Endodermal cell (in vitro differentiated cells): ENCODE measurements at regions not wholly inside any gene's neighbourhood (a gene's known extent, or its start where the extent isn't known, plus 50 kb on each side); places are given as distances from the start of the nearest gene placed in this dataset.

Experiments used
- DNase-seq: peaks from one replicate; pipeline ENCODE4 v3.0.0-alpha.2; 2017
- H3K27ac ChIP-seq: 2 replicates; pipeline ENCODE4 v1.5.1; 2013; ENCODE audit warnings: mild to moderate bottlenecking, low read depth, low read length, moderate library complexity
- H3K27me3 ChIP-seq: 2 replicates; pipeline ENCODE4 v1.6.1; 2013; ENCODE audit warnings: mild to moderate bottlenecking, low read length, moderate library complexity; ENCODE audit not compliant: insufficient read depth, control insufficient read depth, poor library complexity, severe bottlenecking
- H3K36me3 ChIP-seq: 2 replicates; pipeline ENCODE4 v1.7.0; 2013; ENCODE audit warnings: mild to moderate bottlenecking, low read length, moderate library complexity; ENCODE audit not compliant: control insufficient read depth, insufficient read depth
- H3K4me1 ChIP-seq: one replicate; pipeline ENCODE4 v1.7.0; 2013; ENCODE audit warnings: low read length; ENCODE audit not compliant: control insufficient read depth, insufficient read depth
- H3K4me3 ChIP-seq: 2 replicates; pipeline ENCODE4 v1.5.1; 2013; ENCODE audit warnings: mild to moderate bottlenecking, low read length, moderate library complexity
- H3K9ac ChIP-seq: 2 replicates; pipeline ENCODE4 v1.6.1; 2013; ENCODE audit warnings: mild to moderate bottlenecking, low read length, moderate library complexity; ENCODE audit not compliant: poor library complexity, severe bottlenecking; ENCODE audit errors: extremely low read depth
- H3K9me3 ChIP-seq: 2 replicates; pipeline ENCODE4 v1.6.1; 2013; ENCODE audit warnings: mild to moderate bottlenecking, low read length, moderate library complexity; ENCODE audit not compliant: control insufficient read depth
- H3K27ac Mint-ChIP-seq: 2 replicates; pipeline ENCODE4 v1.8.0; 2020; ENCODE audit warnings: mixed read lengths
- H3K27me3 Mint-ChIP-seq: 2 replicates; pipeline ENCODE4 v1.8.0; 2021; ENCODE audit warnings: mild to moderate bottlenecking, mixed read lengths; ENCODE audit not compliant: insufficient read depth
- H3K36me3 Mint-ChIP-seq: 2 replicates; pipeline ENCODE4 v1.8.0; 2020; ENCODE audit warnings: low read depth, mixed read lengths
- H3K4me1 Mint-ChIP-seq: 2 replicates; pipeline ENCODE4 v1.8.0; 2020; ENCODE audit warnings: mixed read lengths
- H3K4me3 Mint-ChIP-seq: 2 replicates; pipeline ENCODE4 v1.8.0; 2020; ENCODE audit warnings: mild to moderate bottlenecking, moderate library complexity, mixed read lengths
- H3K9me3 Mint-ChIP-seq: 2 replicates; pipeline ENCODE4 v1.8.0; 2020; ENCODE audit warnings: mild to moderate bottlenecking, mixed read lengths
- WGBS, 2 experiments: methylation state at CpG; one replicate each; pipeline versions ENCODE4 v1.1.5 to v1.1.7; 2013; ENCODE audit warnings: missing lambda C conversion rate in 2 of 2, mixed read lengths in 1 of 2; ENCODE audit not compliant: insufficient coverage in 1 of 2, insufficient read length in 1 of 2; 5-methylcytosine and 5-hydroxymethylcytosine counted together
- TF ChIP-seq, protein P1 (sequence below): fragments of 200-600 bp; sonication (generic); conservative IDR thresholded peaks from 2 replicates; pipeline ENCODE4 v1.5.0; 2021; ENCODE audit warnings: antibody characterized with exemption, mild to moderate bottlenecking

DNA sequence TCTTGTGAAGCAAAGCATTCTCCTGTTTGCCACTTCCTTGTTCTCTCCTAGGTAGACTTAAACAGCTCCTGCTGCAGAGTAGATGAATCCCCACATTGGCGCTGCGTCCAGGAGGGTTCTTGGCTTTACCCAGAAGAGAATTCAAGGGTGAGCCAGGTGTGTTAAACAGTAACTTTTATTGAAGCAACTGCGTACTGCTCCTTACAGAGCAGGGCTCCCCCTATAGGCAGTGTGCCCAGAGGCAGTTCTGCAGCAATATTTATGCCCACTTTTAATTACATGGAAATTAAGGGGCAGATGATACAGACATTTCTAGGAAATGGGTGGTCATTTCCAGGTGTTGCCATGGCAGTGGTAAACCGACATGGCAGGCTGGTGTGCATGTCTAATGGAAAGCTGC lies 987.6 kb upstream of the RBFOX1 start:
- Histone ChIP-seq H3K9me3 (peaks cover 20% of the 10 kb centered on the region), H3K4me1 (peaks cover 8% of the 10 kb centered on the region), H3K27me3 (no peaks in the 10 kb centered on the region), H3K9ac (no peak overlapping the region), H3K4me3 (no peak overlapping the region), H3K27ac (no peak overlapping the region), H3K36me3 (no peaks in the 10 kb centered on the region)
- no peak for DNase-seq
- H3K4me3 Mint-ChIP-seq = no peak overlapping the region
- H3K27me3 Mint-ChIP-seq = no peaks in the 10 kb centered on the region
- H3K27ac Mint-ChIP-seq = no peak overlapping the region
- TF ChIP-seq, protein P1, sequence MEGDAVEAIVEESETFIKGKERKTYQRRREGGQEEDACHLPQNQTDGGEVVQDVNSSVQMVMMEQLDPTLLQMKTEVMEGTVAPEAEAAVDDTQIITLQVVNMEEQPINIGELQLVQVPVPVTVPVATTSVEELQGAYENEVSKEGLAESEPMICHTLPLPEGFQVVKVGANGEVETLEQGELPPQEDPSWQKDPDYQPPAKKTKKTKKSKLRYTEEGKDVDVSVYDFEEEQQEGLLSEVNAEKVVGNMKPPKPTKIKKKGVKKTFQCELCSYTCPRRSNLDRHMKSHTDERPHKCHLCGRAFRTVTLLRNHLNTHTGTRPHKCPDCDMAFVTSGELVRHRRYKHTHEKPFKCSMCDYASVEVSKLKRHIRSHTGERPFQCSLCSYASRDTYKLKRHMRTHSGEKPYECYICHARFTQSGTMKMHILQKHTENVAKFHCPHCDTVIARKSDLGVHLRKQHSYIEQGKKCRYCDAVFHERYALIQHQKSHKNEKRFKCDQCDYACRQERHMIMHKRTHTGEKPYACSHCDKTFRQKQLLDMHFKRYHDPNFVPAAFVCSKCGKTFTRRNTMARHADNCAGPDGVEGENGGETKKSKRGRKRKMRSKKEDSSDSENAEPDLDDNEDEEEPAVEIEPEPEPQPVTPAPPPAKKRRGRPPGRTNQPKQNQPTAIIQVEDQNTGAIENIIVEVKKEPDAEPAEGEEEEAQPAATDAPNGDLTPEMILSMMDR = peak; percentile 61
- 94 to 95% methylated on average over 4 of the region's 4 CpGs for WGBS, 2 experiments
- peaks cover 1% of the 10 kb centered on the region for H3K36me3 Mint-ChIP-seq
- peaks cover 42% of the 10 kb centered on the region for H3K4me1 Mint-ChIP-seq
- H3K9me3 Mint-ChIP-seq = peaks cover 15% of the 10 kb centered on the region

DNA sequence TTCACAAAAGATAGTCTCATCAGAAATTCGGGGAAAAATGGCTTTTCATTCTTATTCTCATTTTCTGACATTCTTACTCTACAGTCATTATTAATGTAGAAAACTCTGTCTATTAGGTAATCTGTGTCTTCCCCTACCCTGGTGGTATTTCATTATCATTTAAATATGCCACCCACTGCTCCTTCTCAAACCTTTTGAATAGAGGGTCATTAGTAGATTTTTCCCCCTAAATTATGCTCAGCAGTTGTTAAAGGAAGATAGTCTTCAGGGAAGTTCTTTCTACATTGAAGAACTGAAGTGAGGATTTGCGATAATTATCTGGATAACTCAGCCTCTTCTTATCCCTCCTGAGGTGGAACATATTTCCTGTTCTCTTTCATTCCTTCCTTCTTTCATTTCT lies 989.5 kb upstream of the RBFOX1 start:
- no peak overlapping the region for H3K4me3 ChIP-seq
- peaks cover 5% of the 10 kb centered on the region for H3K4me1 ChIP-seq
- Mint-ChIP-seq H3K36me3 (peaks cover 3% of the 10 kb centered on the region), H3K4me3 (no peak overlapping the region), H3K27ac (no peak overlapping the region), H3K4me1 (peaks cover 27% of the 10 kb centered on the region), H3K9me3 (peaks cover 18% of the 10 kb centered on the region), H3K27me3 (no peaks in the 10 kb centered on the region)
- no peaks in the 10 kb centered on the region for H3K27me3 ChIP-seq
- H3K9me3 ChIP-seq = peaks cover 20% of the 10 kb centered on the region
- DNase-seq = no peak
- no peak overlapping the region for H3K27ac ChIP-seq
- no peaks in the 10 kb centered on the region for H3K36me3 ChIP-seq
- TF ChIP-seq, protein P1 = no peak
- H3K9ac ChIP-seq = no peak overlapping the region
- 25% methylated on average over 2 of the region's 2 CpGs; no CpG with 5 or more reads in 1 of the 2 experiments for WGBS, 2 experiments

DNA sequence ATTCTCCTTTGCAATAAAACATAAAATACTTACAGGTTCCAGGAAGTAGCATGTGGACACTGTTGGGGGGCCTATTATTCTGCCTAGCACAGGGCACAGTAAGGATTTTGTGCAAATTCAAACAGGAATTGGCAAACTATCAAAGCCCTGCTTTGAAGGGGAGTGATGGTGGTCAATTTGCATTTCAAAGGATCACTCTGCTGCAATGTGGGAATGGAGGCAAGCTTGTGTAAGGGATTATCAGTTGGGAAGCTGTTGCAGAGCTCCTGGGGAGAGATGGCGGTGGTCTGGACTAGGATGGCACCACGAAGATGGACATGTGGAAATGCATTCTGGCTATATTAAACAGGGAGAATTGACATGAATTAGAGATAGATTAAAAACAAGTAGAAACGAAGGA lies 990.7 kb upstream of the RBFOX1 start:
- no peaks in the 10 kb centered on the region for H3K27me3 ChIP-seq
- H3K9me3 Mint-ChIP-seq = peaks cover 18% of the 10 kb centered on the region
- peaks cover 20% of the 10 kb centered on the region for H3K9me3 ChIP-seq
- H3K27me3 Mint-ChIP-seq = no peaks in the 10 kb centered on the region
- TF ChIP-seq, protein P1 = no peak
- no peak overlapping the region for H3K27ac ChIP-seq
- peaks cover 3% of the 10 kb centered on the region for H3K36me3 Mint-ChIP-seq
- H3K4me3 Mint-ChIP-seq = no peak overlapping the region
- H3K36me3 ChIP-seq = no peaks in the 10 kb centered on the region
- H3K9ac ChIP-seq = no peak overlapping the region
- H3K4me3 ChIP-seq = no peak overlapping the region
- H3K27ac Mint-ChIP-seq = no peak overlapping the region
- peaks cover 3% of the 10 kb centered on the region for H3K4me1 ChIP-seq
- H3K4me1 Mint-ChIP-seq = peaks cover 17% of the 10 kb centered on the region
- DNase-seq = peak; percentile 58
- WGBS, 2 experiments = 27 to 48% methylated on average over 3 of the region's 3 CpGs
